ENCODE measurements at regions not wholly inside any gene's neighbourhood (a gene's known extent, or its start where the extent isn't known, plus 50 kb on each side); places are given as distances from the start of the nearest gene placed in this dataset.

GRCh38 chr6:144405163-144405562 is 120.0 kb downstream of the UTRN start:
- Histone ChIP-seq H2AFZ (ENCODE audit: low read length) (no peak overlapping the region), H3K9ac (ENCODE audit: extremely low read depth, insufficient read length, low read length) (no peak overlapping the region), H3K79me1 (ENCODE audit: insufficient read depth, low read depth, low read length, poor library complexity, severe bottlenecking) (peaks cover 6% of the 10 kb centered on the region), H2BK5ac (ENCODE audit: insufficient read length, low read length) (no peak overlapping the region), H3K4me2 (ENCODE audit: insufficient read depth, insufficient read length, low read length) (no peak overlapping the region), H4K5ac (ENCODE audit: insufficient read length, low read depth, low read length) (no peak overlapping the region), H3K4ac (ENCODE audit: low read depth, low read length) (no peak overlapping the region), H3K27me3 (ENCODE audit: insufficient read depth, low read length) (no peaks in the 10 kb centered on the region), H3K56ac (ENCODE audit: insufficient read length, low read depth, low read length) (no peak overlapping the region), H3K14ac (ENCODE audit: insufficient read depth, low read length) (no peak overlapping the region), H2BK12ac (ENCODE audit: insufficient read length, low read depth, low read length) (no peak overlapping the region), H3K4me1 (ENCODE audit: insufficient read depth, low read length) (no peaks in the 10 kb centered on the region), H3K79me2 (ENCODE audit: insufficient read depth, low read length) (no peaks in the 10 kb centered on the region), H2BK20ac (ENCODE audit: low read depth, low read length, poor library complexity, severe bottlenecking) (no peak overlapping the region), H3K9me3 (ENCODE audit: control insufficient read depth, low read depth, low read length) (no peaks in the 10 kb centered on the region), H3K27ac (ENCODE audit: insufficient read length, low read depth, low read length) (no peak overlapping the region), H2BK120ac (ENCODE audit: low read depth, low read length, poor library complexity, severe bottlenecking) (no peak overlapping the region), H4K8ac (replicated peaks; ENCODE audit: insufficient read length, low read depth, low read length) (no peak overlapping the region), H4K91ac (ENCODE audit: insufficient read length, low read depth, low read length) (no peak overlapping the region), H3T11ph (ENCODE audit: low read length) (no peak overlapping the region), H3K23me2 (ENCODE audit: insufficient read length, low read depth, low read length, poor library complexity, severe bottlenecking) (no peaks in the 10 kb centered on the region), H4K20me1 (ENCODE audit: control insufficient read depth, insufficient read depth, insufficient read length) (no peaks in the 10 kb centered on the region), H3K23ac (ENCODE audit: insufficient read length, low read depth, low read length) (no peak overlapping the region), H2BK15ac (ENCODE audit: low read depth, low read length) (no peak overlapping the region), H2AK5ac (ENCODE audit: insufficient read length, low read length) (no peak overlapping the region), H3K18ac (ENCODE audit: insufficient read length, low read depth, low read length) (no peak overlapping the region)
- H3K9me3 Mint-ChIP-seq, result no peaks in the 10 kb centered on the region
- no CpG with 5 or more reads among the region's 5 CpGs for WGBS (ENCODE audit: extremely low coverage, insufficient read length, low lambda C conversion rate)
- H3K27ac Mint-ChIP-seq, result peak overlapping the region in 1 of 3 experiments; percentile 69; a peak in 1 of 7 replicates
- TF ChIP-seq, protein P1, sequence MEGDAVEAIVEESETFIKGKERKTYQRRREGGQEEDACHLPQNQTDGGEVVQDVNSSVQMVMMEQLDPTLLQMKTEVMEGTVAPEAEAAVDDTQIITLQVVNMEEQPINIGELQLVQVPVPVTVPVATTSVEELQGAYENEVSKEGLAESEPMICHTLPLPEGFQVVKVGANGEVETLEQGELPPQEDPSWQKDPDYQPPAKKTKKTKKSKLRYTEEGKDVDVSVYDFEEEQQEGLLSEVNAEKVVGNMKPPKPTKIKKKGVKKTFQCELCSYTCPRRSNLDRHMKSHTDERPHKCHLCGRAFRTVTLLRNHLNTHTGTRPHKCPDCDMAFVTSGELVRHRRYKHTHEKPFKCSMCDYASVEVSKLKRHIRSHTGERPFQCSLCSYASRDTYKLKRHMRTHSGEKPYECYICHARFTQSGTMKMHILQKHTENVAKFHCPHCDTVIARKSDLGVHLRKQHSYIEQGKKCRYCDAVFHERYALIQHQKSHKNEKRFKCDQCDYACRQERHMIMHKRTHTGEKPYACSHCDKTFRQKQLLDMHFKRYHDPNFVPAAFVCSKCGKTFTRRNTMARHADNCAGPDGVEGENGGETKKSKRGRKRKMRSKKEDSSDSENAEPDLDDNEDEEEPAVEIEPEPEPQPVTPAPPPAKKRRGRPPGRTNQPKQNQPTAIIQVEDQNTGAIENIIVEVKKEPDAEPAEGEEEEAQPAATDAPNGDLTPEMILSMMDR (conservative IDR thresholded peaks at IDR 0.05), result no peak
- no peak overlapping the region for H3K4me3 Mint-ChIP-seq
- H3K27me3 Mint-ChIP-seq (ENCODE audit: low read depth), result no peaks in the 10 kb centered on the region
- peaks cover 9 to 11% of the 10 kb centered on the region in 2 experiments for H3K4me1 Mint-ChIP-seq
- no peak for DNase-seq
- H3K36me3 Mint-ChIP-seq (ENCODE audit: insufficient read depth in 1 of 3, low read depth in 3 of 3), result peaks cover 0 to 3% (median 0%) of the 10 kb centered on the region in 3 experiments; a peak in 1 of 7 replicates

Data from H9 (cell line).